ENCODE measurements at regions not wholly inside any gene's neighbourhood (a gene's known extent, or its start where the extent isn't known, plus 50 kb on each side); places are given as distances from the start of the nearest gene placed in this dataset.

- DNase-seq (ENCODE audit: low spot score) = no peak
Observed at GRCh38 chr6:145313041-145313855, 422.1 kb downstream of the EPM2A start.

GRCh38 chr6:145315982-145316600, 419.2 kb downstream of the EPM2A start:
- DNase-seq (ENCODE audit: low spot score) = no peak

- DNase-seq (ENCODE audit: low spot score) = no peak
Observed at GRCh38 chr6:145318952-145319351, 416.4 kb downstream of the EPM2A start.

GRCh38 chr6:145319605-145320004, 415.7 kb downstream of the EPM2A start:
- DNase-seq (ENCODE audit: low spot score) = no peak

- no peak for DNase-seq (ENCODE audit: low spot score)
Observed at GRCh38 chr6:145323646-145324045, 411.7 kb downstream of the EPM2A start.

GRCh38 chr6:145327586-145327985, 407.7 kb downstream of the EPM2A start:
- no peak for DNase-seq (ENCODE audit: low spot score)

- no peak for DNase-seq (ENCODE audit: low spot score)
Observed at GRCh38 chr6:145329257-145329656, 406.1 kb downstream of the EPM2A start.

GRCh38 chr6:145331066-145331465, 404.3 kb downstream of the EPM2A start:
- no peak for DNase-seq (ENCODE audit: low spot score)

GRCh38 chr6:145332011-145332410, 403.3 kb downstream of the EPM2A start:
- DNase-seq (ENCODE audit: low spot score) = no peak

- DNase-seq (ENCODE audit: low spot score) = no peak
Observed at GRCh38 chr6:145336119-145336518, 399.2 kb downstream of the EPM2A start.

- no peak for DNase-seq (ENCODE audit: low spot score)
Observed at GRCh38 chr6:145339089-145339488, 396.2 kb downstream of the EPM2A start.

GRCh38 chr6:145340256-145340655, 395.1 kb downstream of the EPM2A start:
- DNase-seq (ENCODE audit: low spot score) = no peak

GRCh38 chr6:145345094-145345493, 390.2 kb downstream of the EPM2A start:
- no peak for DNase-seq (ENCODE audit: low spot score)

- no peak for DNase-seq (ENCODE audit: low spot score)
Observed at GRCh38 chr6:145347216-145347615, 388.1 kb downstream of the EPM2A start.

GRCh38 chr6:145349950-145350510, 385.3 kb downstream of the EPM2A start:
- DNase-seq (ENCODE audit: low spot score) = no peak

- no peak for DNase-seq (ENCODE audit: low spot score)
Observed at GRCh38 chr6:145350928-145351327, 384.4 kb downstream of the EPM2A start.

- DNase-seq (ENCODE audit: low spot score) = no peak
Observed at GRCh38 chr6:145352382-145353080, 382.8 kb downstream of the EPM2A start.

- DNase-seq (ENCODE audit: low spot score) = no peak
Observed at GRCh38 chr6:145360865-145361264, 374.5 kb downstream of the EPM2A start.

- DNase-seq (ENCODE audit: low spot score) = no peak
Observed at GRCh38 chr6:145367149-145367548, 368.2 kb downstream of the EPM2A start.

- no peak for DNase-seq (ENCODE audit: low spot score)
Observed at GRCh38 chr6:145368075-145368474, 367.2 kb downstream of the EPM2A start.

GRCh38 chr6:145370559-145370958, 364.8 kb downstream of the EPM2A start:
- DNase-seq (ENCODE audit: low spot score) = no peak

- no peak for DNase-seq (ENCODE audit: low spot score)
Observed at GRCh38 chr6:145372671-145373151, 362.6 kb downstream of the EPM2A start.
